ENCODE measurements at regions not wholly inside any gene's neighbourhood (a gene's known extent, or its start where the extent isn't known, plus 50 kb on each side); places are given as distances from the start of the nearest gene placed in this dataset.

DNA sequence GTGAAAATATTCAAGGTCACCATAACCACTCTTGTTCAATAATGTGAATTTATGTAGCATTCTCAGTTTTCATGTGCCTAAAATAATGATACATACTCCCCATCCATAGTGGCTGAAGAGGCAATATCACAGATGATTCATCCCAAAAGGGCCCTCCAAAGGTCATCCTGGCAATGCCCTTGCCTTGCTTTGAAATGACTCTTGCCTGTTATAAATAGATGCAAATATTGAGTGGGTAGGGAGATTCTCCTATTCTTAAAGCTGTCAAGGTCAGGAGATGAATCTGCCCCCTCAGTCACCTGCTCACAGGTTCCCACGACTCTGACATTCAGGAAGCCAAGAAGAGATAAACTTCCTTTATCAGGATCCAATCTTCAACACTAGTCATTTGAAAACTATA, 490.5 kb downstream of the TNS1 start:
- no peak overlapping the region for H3K4me3 ChIP-seq (ENCODE audit: insufficient read depth, low read depth, low read length, poor library complexity, severe bottlenecking)
- H3K27ac ChIP-seq (ENCODE audit: insufficient read depth, low read length, poor library complexity, severe bottlenecking), result no peak overlapping the region
- H3K27me3 ChIP-seq (replicated peaks; ENCODE audit: control insufficient read depth, insufficient read depth, low read length, poor library complexity, severe bottlenecking), result no peaks in the 10 kb centered on the region
- DNase-seq, result no peak
- H3K9me3 ChIP-seq (ENCODE audit: control insufficient read depth, low read length), result no peaks in the 10 kb centered on the region
- no peaks in the 10 kb centered on the region for H3K4me1 ChIP-seq (ENCODE audit: control insufficient read depth, insufficient read depth, low read length, poor library complexity, severe bottlenecking)
- H3K36me3 ChIP-seq (ENCODE audit: control insufficient read depth, insufficient read depth, low read length), result no peaks in the 10 kb centered on the region

DNA sequence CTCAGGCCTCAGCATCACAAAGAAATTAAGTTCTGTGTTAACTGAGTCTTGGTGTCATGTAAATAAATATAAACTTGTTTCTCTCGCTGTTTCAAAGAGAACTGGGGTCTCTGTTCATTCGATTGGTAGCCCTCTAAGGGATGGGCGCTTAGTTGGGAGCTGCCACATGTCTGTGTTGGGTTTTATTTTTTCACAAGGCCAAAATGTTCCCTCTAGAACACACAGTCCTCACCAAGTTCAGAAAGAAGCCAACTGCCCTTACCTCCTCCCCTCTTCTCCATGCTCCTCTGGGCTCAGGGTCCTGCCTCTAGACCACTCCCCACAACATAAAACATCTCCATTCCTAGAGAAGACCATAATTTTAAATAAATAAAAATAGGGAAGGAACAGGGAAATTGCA, 490.9 kb downstream of the TNS1 start:
- Histone ChIP-seq H3K9me3 (ENCODE audit: control insufficient read depth, low read length) (no peaks in the 10 kb centered on the region), H3K27ac (ENCODE audit: insufficient read depth, low read length, poor library complexity, severe bottlenecking) (no peak overlapping the region), H3K36me3 (ENCODE audit: control insufficient read depth, insufficient read depth, low read length) (no peaks in the 10 kb centered on the region), H3K4me3 (ENCODE audit: insufficient read depth, low read depth, low read length, poor library complexity, severe bottlenecking) (no peak overlapping the region), H3K27me3 (replicated peaks; ENCODE audit: control insufficient read depth, insufficient read depth, low read length, poor library complexity, severe bottlenecking) (no peaks in the 10 kb centered on the region), H3K4me1 (ENCODE audit: control insufficient read depth, insufficient read depth, low read length, poor library complexity, severe bottlenecking) (no peaks in the 10 kb centered on the region)
- no peak for DNase-seq

DNA sequence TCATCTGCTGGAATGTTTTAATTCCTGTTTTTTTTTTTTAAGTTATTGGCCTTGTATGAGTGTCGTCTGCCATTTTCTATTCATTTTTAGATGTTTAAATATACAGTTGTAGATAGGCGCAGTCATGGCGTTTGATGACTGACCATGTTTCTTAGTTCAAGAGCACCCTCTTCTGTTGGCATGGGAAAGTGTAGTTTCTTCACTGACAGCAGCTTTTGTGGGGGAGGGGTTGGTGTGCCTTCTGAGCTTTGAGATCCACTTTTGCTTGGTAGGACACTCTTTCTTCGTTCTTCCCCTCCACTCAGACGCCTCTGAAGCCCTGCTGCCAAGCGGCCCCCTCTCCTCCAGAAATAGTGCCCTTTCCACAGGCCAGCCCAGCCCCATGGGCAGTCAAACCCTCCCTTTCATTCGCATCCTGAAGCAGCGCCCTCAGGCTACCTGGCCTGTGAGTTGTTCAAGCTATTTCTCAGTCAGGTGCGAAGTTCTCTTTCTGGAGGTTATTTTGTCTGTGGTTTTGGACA, 492.0 kb downstream of the TNS1 start:
- Histone ChIP-seq H3K36me3 (ENCODE audit: control insufficient read depth, insufficient read depth, low read length) (no peaks in the 10 kb centered on the region), H3K27me3 (replicated peaks; ENCODE audit: control insufficient read depth, insufficient read depth, low read length, poor library complexity, severe bottlenecking) (no peaks in the 10 kb centered on the region), H3K9me3 (ENCODE audit: control insufficient read depth, low read length) (no peaks in the 10 kb centered on the region), H3K4me3 (ENCODE audit: insufficient read depth, low read depth, low read length, poor library complexity, severe bottlenecking) (no peak overlapping the region), H3K27ac (ENCODE audit: insufficient read depth, low read length, poor library complexity, severe bottlenecking) (no peak overlapping the region), H3K4me1 (ENCODE audit: control insufficient read depth, insufficient read depth, low read length, poor library complexity, severe bottlenecking) (no peaks in the 10 kb centered on the region)
- no peak for DNase-seq

DNA sequence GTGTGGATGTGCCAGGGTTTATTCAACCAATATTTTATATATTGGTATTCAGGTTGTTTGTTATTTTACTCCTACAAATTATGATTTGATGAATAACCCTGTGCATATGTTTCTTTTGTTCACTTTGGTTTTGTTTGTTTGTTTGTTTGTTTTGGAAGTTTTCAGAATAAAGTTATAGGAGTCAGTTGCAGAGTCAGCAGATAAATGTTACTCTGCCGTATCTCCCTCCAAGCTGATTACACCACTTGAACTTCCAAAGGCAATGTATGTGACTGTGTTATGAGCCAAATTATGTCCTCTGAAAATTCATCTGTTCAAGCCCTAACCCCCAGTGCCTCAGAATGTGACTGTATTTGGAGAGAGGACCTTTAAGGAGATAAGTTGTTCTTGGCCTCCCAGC, 497.5 kb downstream of the TNS1 start:
- DNase-seq, result no peak
- Histone ChIP-seq H3K27me3 (replicated peaks; ENCODE audit: control insufficient read depth, insufficient read depth, low read length, poor library complexity, severe bottlenecking) (no peaks in the 10 kb centered on the region), H3K4me3 (ENCODE audit: insufficient read depth, low read depth, low read length, poor library complexity, severe bottlenecking) (no peak overlapping the region), H3K4me1 (ENCODE audit: control insufficient read depth, insufficient read depth, low read length, poor library complexity, severe bottlenecking) (no peaks in the 10 kb centered on the region), H3K36me3 (ENCODE audit: control insufficient read depth, insufficient read depth, low read length) (no peaks in the 10 kb centered on the region), H3K9me3 (ENCODE audit: control insufficient read depth, low read length) (no peaks in the 10 kb centered on the region), H3K27ac (ENCODE audit: insufficient read depth, low read length, poor library complexity, severe bottlenecking) (no peak overlapping the region)

DNA sequence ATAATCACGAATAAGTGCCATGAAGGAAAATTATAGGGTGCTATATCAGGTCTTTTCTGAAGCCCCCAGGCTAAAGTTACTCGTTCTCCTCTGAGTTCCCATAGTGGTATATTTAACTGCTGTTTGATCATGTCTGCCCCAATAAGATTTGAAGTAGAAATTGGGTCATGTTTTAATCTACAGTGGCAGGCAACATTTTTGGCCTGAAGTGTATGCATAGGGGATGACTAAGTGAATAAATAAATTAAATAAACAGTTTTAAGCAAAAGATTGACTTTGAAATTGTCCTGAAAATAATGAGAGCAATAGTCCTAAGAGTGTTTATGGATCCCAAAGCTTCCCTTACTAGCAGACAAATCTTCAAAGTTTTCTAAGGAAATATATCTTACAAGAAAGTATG, 500.9 kb downstream of the TNS1 start:
- no peak for DNase-seq
- H3K4me3 ChIP-seq (ENCODE audit: insufficient read depth, low read depth, low read length, poor library complexity, severe bottlenecking), result no peak overlapping the region
- H3K4me1 ChIP-seq (ENCODE audit: control insufficient read depth, insufficient read depth, low read length, poor library complexity, severe bottlenecking), result no peaks in the 10 kb centered on the region
- no peaks in the 10 kb centered on the region for H3K27me3 ChIP-seq (replicated peaks; ENCODE audit: control insufficient read depth, insufficient read depth, low read length, poor library complexity, severe bottlenecking)
- H3K36me3 ChIP-seq (ENCODE audit: control insufficient read depth, insufficient read depth, low read length), result no peaks in the 10 kb centered on the region
- no peak overlapping the region for H3K27ac ChIP-seq (ENCODE audit: insufficient read depth, low read length, poor library complexity, severe bottlenecking)
- H3K9me3 ChIP-seq (ENCODE audit: control insufficient read depth, low read length), result no peaks in the 10 kb centered on the region

DNA sequence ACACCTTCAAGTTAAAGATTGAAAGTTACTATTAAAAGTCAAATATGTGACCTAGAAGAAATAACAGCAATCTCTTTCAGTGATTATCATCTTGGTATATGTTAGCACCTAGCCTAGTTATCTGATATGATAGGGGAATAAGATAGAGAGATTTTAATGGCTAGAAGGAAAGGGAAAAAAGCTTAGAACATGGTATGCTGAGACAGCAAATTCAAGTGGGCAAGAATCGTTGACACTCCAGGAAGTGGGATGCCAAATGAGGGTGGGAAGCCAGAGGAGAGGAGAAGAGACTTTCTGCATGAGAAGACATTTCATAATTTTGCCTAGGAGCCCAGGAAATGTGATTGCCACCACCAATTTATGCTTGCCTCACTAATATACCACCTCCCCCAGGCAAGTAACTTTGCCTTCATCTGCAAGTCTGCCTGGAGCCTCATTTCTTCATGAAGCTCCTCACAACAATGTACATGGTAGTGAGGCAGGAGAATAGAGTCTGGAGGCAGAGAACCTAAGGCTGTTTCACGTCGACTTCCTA, 504.9 kb downstream of the TNS1 start:
- H3K4me3 ChIP-seq (ENCODE audit: insufficient read depth, low read depth, low read length, poor library complexity, severe bottlenecking), result no peak overlapping the region
- H3K9me3 ChIP-seq (ENCODE audit: control insufficient read depth, low read length), result no peaks in the 10 kb centered on the region
- H3K27me3 ChIP-seq (replicated peaks; ENCODE audit: control insufficient read depth, insufficient read depth, low read length, poor library complexity, severe bottlenecking), result no peaks in the 10 kb centered on the region
- H3K4me1 ChIP-seq (ENCODE audit: control insufficient read depth, insufficient read depth, low read length, poor library complexity, severe bottlenecking), result no peaks in the 10 kb centered on the region
- DNase-seq, result no peak
- H3K36me3 ChIP-seq (ENCODE audit: control insufficient read depth, insufficient read depth, low read length), result no peaks in the 10 kb centered on the region
- H3K27ac ChIP-seq (ENCODE audit: insufficient read depth, low read length, poor library complexity, severe bottlenecking), result no peak overlapping the region

DNA sequence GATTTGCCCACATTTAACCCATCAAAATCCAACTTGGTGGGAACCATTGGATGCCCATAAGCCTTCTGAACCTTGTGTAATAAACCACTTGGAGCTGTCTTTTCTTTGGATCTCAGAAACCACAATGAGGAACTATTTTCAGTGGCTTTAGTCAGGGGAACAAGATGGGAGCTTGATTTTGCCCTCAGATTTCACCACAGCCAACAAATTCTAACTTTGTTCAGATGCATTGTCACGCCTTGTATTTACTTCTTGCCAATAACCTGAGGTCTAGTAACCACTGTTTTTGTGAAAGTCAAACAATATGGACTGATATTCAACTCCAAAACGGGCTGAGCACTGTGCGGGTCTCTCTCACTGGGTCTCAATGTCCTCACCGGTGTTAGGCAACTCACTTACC, 508.2 kb downstream of the TNS1 start:
- no peak overlapping the region for H3K4me3 ChIP-seq (ENCODE audit: insufficient read depth, low read depth, low read length, poor library complexity, severe bottlenecking)
- no peaks in the 10 kb centered on the region for H3K27me3 ChIP-seq (replicated peaks; ENCODE audit: control insufficient read depth, insufficient read depth, low read length, poor library complexity, severe bottlenecking)
- no peaks in the 10 kb centered on the region for H3K4me1 ChIP-seq (ENCODE audit: control insufficient read depth, insufficient read depth, low read length, poor library complexity, severe bottlenecking)
- H3K9me3 ChIP-seq (ENCODE audit: control insufficient read depth, low read length), result no peaks in the 10 kb centered on the region
- no peak for DNase-seq
- H3K36me3 ChIP-seq (ENCODE audit: control insufficient read depth, insufficient read depth, low read length), result no peaks in the 10 kb centered on the region
- H3K27ac ChIP-seq (ENCODE audit: insufficient read depth, low read length, poor library complexity, severe bottlenecking), result no peak overlapping the region

DNA sequence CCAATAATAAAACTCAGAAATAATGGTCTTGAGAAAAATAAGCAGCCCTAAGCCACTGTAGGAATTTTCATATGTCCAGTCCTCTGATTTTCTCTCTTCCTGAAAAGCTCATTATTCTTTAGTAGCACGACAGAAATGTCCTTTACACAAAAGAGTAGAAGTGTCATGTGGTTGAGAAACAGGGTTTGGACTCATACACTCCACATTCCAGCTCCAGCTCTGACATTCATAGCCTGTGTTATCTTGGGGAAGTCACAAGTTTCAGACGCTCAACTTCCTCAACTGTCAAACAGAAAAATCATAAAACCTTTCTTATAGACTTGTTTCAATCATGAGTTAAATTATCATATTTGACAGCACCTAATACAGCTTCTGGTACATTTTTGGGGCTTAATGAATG, 511.5 kb downstream of the TNS1 start:
- Histone ChIP-seq H3K9me3 (ENCODE audit: control insufficient read depth, low read length) (no peaks in the 10 kb centered on the region), H3K4me1 (ENCODE audit: control insufficient read depth, insufficient read depth, low read length, poor library complexity, severe bottlenecking) (no peaks in the 10 kb centered on the region), H3K27me3 (replicated peaks; ENCODE audit: control insufficient read depth, insufficient read depth, low read length, poor library complexity, severe bottlenecking) (no peaks in the 10 kb centered on the region), H3K4me3 (ENCODE audit: insufficient read depth, low read depth, low read length, poor library complexity, severe bottlenecking) (no peak overlapping the region), H3K27ac (ENCODE audit: insufficient read depth, low read length, poor library complexity, severe bottlenecking) (no peak overlapping the region), H3K36me3 (ENCODE audit: control insufficient read depth, insufficient read depth, low read length) (no peaks in the 10 kb centered on the region)
- no peak for DNase-seq

DNA sequence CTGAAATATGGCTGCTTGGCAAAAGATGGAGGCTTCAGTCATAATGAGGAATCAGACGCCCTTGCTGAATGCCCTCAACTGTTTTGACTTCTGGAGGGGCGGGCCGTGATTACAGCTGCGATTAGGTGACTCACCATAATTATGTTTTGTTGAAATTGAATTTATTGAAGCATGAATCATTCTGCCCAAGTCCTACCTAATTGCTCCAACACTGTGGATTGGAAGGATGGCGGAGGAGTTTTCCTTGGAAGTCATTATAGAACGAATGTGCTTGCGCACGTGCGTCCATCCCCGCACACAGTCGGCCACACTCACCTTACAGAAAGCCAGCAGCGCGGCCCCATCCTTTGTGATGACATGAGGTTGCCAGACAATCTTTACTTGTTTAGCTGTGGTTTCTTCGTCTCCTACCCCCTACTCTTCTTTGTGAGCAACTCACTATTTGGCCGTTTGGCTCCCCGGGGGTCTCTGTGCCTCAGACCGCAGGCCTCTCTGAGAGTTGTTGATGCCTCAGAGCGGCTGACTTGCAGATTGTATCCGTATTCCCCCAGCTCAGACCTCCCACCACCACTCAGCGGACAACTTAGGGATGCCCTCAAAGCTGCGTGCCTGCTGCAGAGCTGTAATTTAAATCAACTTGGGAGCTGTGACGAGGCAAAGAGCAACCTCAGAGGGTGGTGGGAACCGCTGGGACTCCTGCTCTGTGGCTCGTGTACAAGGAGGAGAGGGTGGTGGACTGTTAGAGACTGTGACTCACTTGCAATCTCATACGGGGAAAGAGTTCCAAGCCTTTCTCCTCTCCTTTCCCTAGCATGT, 513.4 kb downstream of the TNS1 start:
- DNase-seq, result no peak
- H3K4me1 ChIP-seq (ENCODE audit: control insufficient read depth, insufficient read depth, low read length, poor library complexity, severe bottlenecking), result no peaks in the 10 kb centered on the region
- no peaks in the 10 kb centered on the region for H3K27me3 ChIP-seq (replicated peaks; ENCODE audit: control insufficient read depth, insufficient read depth, low read length, poor library complexity, severe bottlenecking)
- H3K4me3 ChIP-seq (ENCODE audit: insufficient read depth, low read depth, low read length, poor library complexity, severe bottlenecking), result no peak overlapping the region
- no peaks in the 10 kb centered on the region for H3K9me3 ChIP-seq (ENCODE audit: control insufficient read depth, low read length)
- H3K27ac ChIP-seq (ENCODE audit: insufficient read depth, low read length, poor library complexity, severe bottlenecking), result no peak overlapping the region
- no peaks in the 10 kb centered on the region for H3K36me3 ChIP-seq (ENCODE audit: control insufficient read depth, insufficient read depth, low read length)

DNA sequence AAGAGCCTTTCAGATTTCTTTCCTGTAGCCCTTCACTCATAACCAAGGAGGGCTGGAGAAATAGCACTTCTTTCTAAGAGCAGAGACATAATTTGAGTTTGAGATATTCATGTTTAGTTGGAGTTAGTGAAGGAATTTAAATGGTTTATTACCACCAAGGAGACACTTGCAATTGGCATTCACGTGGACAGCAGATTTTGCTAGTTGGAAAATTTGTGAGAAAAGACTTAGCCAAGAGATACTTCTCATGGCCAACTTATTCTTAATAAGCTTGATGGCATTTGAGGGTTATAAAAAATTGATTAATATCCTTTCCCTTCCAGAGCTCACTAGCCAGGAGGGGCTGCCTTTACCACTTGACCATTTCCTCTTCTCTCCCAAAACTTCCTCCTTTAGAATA, 518.7 kb downstream of the TNS1 start:
- no peaks in the 10 kb centered on the region for H3K4me1 ChIP-seq (ENCODE audit: control insufficient read depth, insufficient read depth, low read length, poor library complexity, severe bottlenecking)

More for the DNA sequence above, 518.7 kb downstream of the TNS1 start:
- H3K9me3 ChIP-seq (ENCODE audit: control insufficient read depth, low read length), result no peaks in the 10 kb centered on the region
- no peak overlapping the region for H3K27ac ChIP-seq (ENCODE audit: insufficient read depth, low read length, poor library complexity, severe bottlenecking)
- no peak overlapping the region for H3K4me3 ChIP-seq (ENCODE audit: insufficient read depth, low read depth, low read length, poor library complexity, severe bottlenecking)
- no peaks in the 10 kb centered on the region for H3K27me3 ChIP-seq (replicated peaks; ENCODE audit: control insufficient read depth, insufficient read depth, low read length, poor library complexity, severe bottlenecking)
- H3K36me3 ChIP-seq (ENCODE audit: control insufficient read depth, insufficient read depth, low read length), result no peaks in the 10 kb centered on the region
- DNase-seq, result no peak
